K562 (cell line): ENCODE measurements at regions not wholly inside any gene's neighbourhood (a gene's known extent, or its start where the extent isn't known, plus 50 kb on each side); places are given as distances from the start of the nearest gene placed in this dataset.

Experiments used
- ATAC-seq: fragments of 200-7000 bp; cut with Tn5 transposase; 3 replicates; pipeline ENCODE4 v1.9.1; 2020; ENCODE audit warnings: moderate library complexity
- BruUV-seq: library from RNA; stranded (reverse); fragments of 400-500 nt; replicated peaks from 2 replicates; lab custom pipeline; 2021; lab: Mats Ljungman, UMichigan
- CTCF ChIA-PET: fragments of 300-600 bp; formaldehyde crosslinking; extraction: SDS; loops from one replicate; lab custom pipeline; 2021; ENCODE audit warnings: low intra/inter-chr PET ratio; lab: Yijun Ruan, JAX
- POLR2A ChIA-PET: fragments of 300-600, 350-650 bp; sonication (Branson Sonifier 250); formaldehyde crosslinking; extraction: SDS; loops from one replicate; lab custom pipeline; 2021; ENCODE audit warnings: antibody characterized with exemption, inconsistent platforms; lab: Yijun Ruan, JAX
- DNase-seq, 4 experiments: peaks; one replicate each; pipeline versions ENCODE4 v3.0.0 to v3.0.0-alpha.2; 2011 to 2018; ENCODE audit warnings: low spot score in 3 of 4, mixed read lengths in 3 of 4; ENCODE audit errors: extremely low read depth in 1 of 4
- FAIRE-seq: peaks from 2 replicates; lab custom pipeline; 2011; peaks lifted over from hg19 to GRCh38; lab: Jason Lieb, UNC
- H2AFZ ChIP-seq: 2 replicates; pipeline ENCODE4 v1.6.0; 2011; ENCODE audit warnings: low read depth, low read length, control low read depth, inconsistent platforms
- H3K27ac ChIP-seq: fragments of 200-600 bp; 3 replicates; pipeline ENCODE4 v1.8.0; 2011; ENCODE audit warnings: low read depth, mild to moderate bottlenecking, control low read depth, inconsistent platforms, low read length, moderate library complexity, mixed read lengths; ENCODE audit errors: extremely low read depth
- H3K27me3 ChIP-seq, 2 experiments: fragments of 300-600 bp in 1 of 2; 2 replicates in 1 of 2; 3 replicates in 1 of 2; pipeline versions ENCODE4 v1.6.0 to v1.8.0; 2011; ENCODE audit warnings: inconsistent platforms in 2 of 2, low read length in 2 of 2, mild to moderate bottlenecking in 1 of 2, mixed read lengths in 1 of 2, moderate library complexity in 1 of 2; ENCODE audit not compliant: control insufficient read depth in 2 of 2, insufficient read depth in 2 of 2
- H3K36me3 ChIP-seq: fragments of 300-600 bp; 3 replicates; pipeline ENCODE4 v1.8.0; 2011; ENCODE audit warnings: mild to moderate bottlenecking, low read length, inconsistent platforms; ENCODE audit not compliant: control insufficient read depth, insufficient read depth
- H3K4me1 ChIP-seq, 2 experiments: fragments of 200-600 bp in 1 of 2; replicated peaks in 1 of 2; 2 replicates in 1 of 2; 3 replicates in 1 of 2; pipeline versions ENCODE4 v1.5.1 to v1.8.0; 2011; ENCODE audit warnings: inconsistent platforms in 2 of 2, low read length in 2 of 2, mild to moderate bottlenecking in 1 of 2, mixed read lengths in 1 of 2, moderate library complexity in 1 of 2; ENCODE audit not compliant: control insufficient read depth in 2 of 2, insufficient read depth in 2 of 2
- H3K4me2 ChIP-seq: 2 replicates; pipeline ENCODE4 v1.6.1; 2011; ENCODE audit warnings: low read length, control low read depth, inconsistent platforms, mixed read lengths; ENCODE audit not compliant: insufficient read depth
- H3K4me3 ChIP-seq: fragments of 200-600 bp; sonication (generic), shearing (Covaris generic); 2 replicates; pipeline ENCODE4 v1.5.1; 2016; ENCODE audit warnings: control low read depth, inconsistent platforms
- H3K79me2 ChIP-seq: fragments of 200-600 bp; 3 replicates; pipeline ENCODE4 v1.8.0; 2011; ENCODE audit warnings: low read length, inconsistent platforms; ENCODE audit not compliant: control insufficient read depth, insufficient read depth
- H3K9ac ChIP-seq, 2 experiments: 2 replicates each; pipeline versions ENCODE4 v1.6.0 to v1.6.1; 2011; ENCODE audit warnings: low read depth in 2 of 2, low read length in 2 of 2, control low read depth in 1 of 2, inconsistent platforms in 1 of 2, mild to moderate bottlenecking in 1 of 2, mixed read lengths in 1 of 2; ENCODE audit not compliant: insufficient read depth in 1 of 2
- H3K9me1 ChIP-seq: one replicate; pipeline ENCODE4 v1.6.0; 2011; ENCODE audit warnings: inconsistent platforms, mild to moderate bottlenecking, low read length, moderate library complexity; ENCODE audit not compliant: control insufficient read depth, insufficient read depth
- H3K9me3 ChIP-seq: replicated peaks from 2 replicates; pipeline ENCODE4 v1.5.1; 2011; ENCODE audit warnings: low read depth, low read length, inconsistent platforms; ENCODE audit not compliant: control insufficient read depth, insufficient read depth
- H4K20me1 ChIP-seq: replicated peaks from 2 replicates; pipeline ENCODE4 v1.6.1; 2011; ENCODE audit warnings: low read length, inconsistent platforms, mixed read lengths; ENCODE audit not compliant: control insufficient read depth, insufficient read depth
- CBX8 ChIP-seq: fragments of 200-600 bp; sonication (generic); IDR thresholded peaks from 2 replicates; pipeline ENCODE4 v1.6.1; 2012; ENCODE audit warnings: borderline replicate concordance, mixed run types, low read depth, mild to moderate bottlenecking, moderate library complexity, mixed read lengths, low read length, control low read depth, inconsistent platforms; ENCODE audit not compliant: poor library complexity, severe bottlenecking; ENCODE audit errors: extremely low read depth
- EP300 ChIP-seq: IDR thresholded peaks from 2 replicates; pipeline ENCODE4 v1.6.1; 2012; ENCODE audit warnings: low read length, improper control_type of control experiment
- FIP1L1 ChIP-seq: fragments of 200-400 bp; formaldehyde crosslinking; IDR thresholded peaks from 2 replicates; pipeline ENCODE4 v1.6.1; 2018; ENCODE audit warnings: mild to moderate bottlenecking, low read depth, low read length; ENCODE audit not compliant: poor library complexity, severe bottlenecking
- KDM5B ChIP-seq: fragments of 200-600 bp; sonication (generic); IDR thresholded peaks from 2 replicates; pipeline ENCODE4 v1.6.1; 2012; ENCODE audit warnings: low read depth, mild to moderate bottlenecking, moderate library complexity, low read length, control low read depth, inconsistent platforms; ENCODE audit not compliant: insufficient replicate concordance
- RBM34 ChIP-seq: fragments of 200-400 bp; formaldehyde crosslinking; IDR thresholded peaks from 2 replicates; pipeline ENCODE4 v1.6.1; 2018; ENCODE audit warnings: low read length, borderline replicate concordance; ENCODE audit not compliant: insufficient read depth
- RNF2 ChIP-seq: sonication (generic); IDR thresholded peaks from 2 replicates; pipeline ENCODE4 v1.6.1; 2016
- SMC3 ChIP-seq: conservative IDR thresholded peaks from 2 replicates; pipeline ENCODE4 v1.6.1; 2011; ENCODE audit warnings: low read depth, low read length, improper control_type of control experiment; ENCODE audit not compliant: insufficient read depth
- ZNF274 ChIP-seq: IDR thresholded peaks from 2 replicates; pipeline ENCODE4 v1.6.1; 2011; ENCODE audit warnings: low read depth, mild to moderate bottlenecking, low read length, moderate library complexity, borderline replicate concordance
- WGBS: fragments of 100-300 bp; shearing (Covaris generic); methylation state at CpG from one replicate; pipeline ENCODE4 v1.1.6; 2016; ENCODE audit warnings: low coverage, mixed read lengths; ENCODE audit not compliant: insufficient coverage; ENCODE audit errors: missing lambda C conversion rate; 5-methylcytosine and 5-hydroxymethylcytosine counted together
- in situ Hi-C: fragments of 300-500 bp; cut with MboI; formaldehyde crosslinking; loops from 4 replicates; pipeline ENCODE4 v1.15.0; 2018; ENCODE audit warnings: inconsistent platforms, mixed read lengths
- intact Hi-C: fragments of 100-400 bp; cut with micrococcal nuclease; formaldehyde crosslinking; loops from 2 replicates; pipeline ENCODE4 v1.14.2; 2022
- TF ChIP-seq, protein P1 (sequence below), 2 experiments: fragments of 200-800 bp in 1 of 2; sonication (Bioruptor generic) in 1 of 2; sonication (generic) in 1 of 2; formaldehyde crosslinking in 1 of 2; IDR thresholded peaks in 1 of 2; conservative IDR thresholded peaks in 1 of 2; 2 replicates each; pipeline versions ENCODE4 v1.5.0 to v1.6.1; 2016 to 2020; ENCODE audit warnings: missing compliant biosample characterization in 1 of 2, missing genetic modification characterization in 1 of 2, missing genetic modification reagents in 1 of 2
- TF ChIP-seq, protein P2 (sequence below), 2 experiments: IDR thresholded peaks; 2 replicates each; pipeline ENCODE4 v1.6.1; 2011; ENCODE audit warnings: borderline replicate concordance in 1 of 2, control low read depth in 1 of 2, low read depth in 1 of 2, low read length in 1 of 2, mild to moderate bottlenecking in 1 of 2, mixed read lengths in 1 of 2, moderate library complexity in 1 of 2; ENCODE audit not compliant: insufficient read depth in 1 of 2, insufficient read length in 1 of 2, poor library complexity in 1 of 2, severe bottlenecking in 1 of 2; ENCODE audit errors: extremely low read depth in 1 of 2
- TF ChIP-seq, protein P3 (sequence below): fragments of 250-450 bp; sonication (Bioruptor Pico); IDR thresholded peaks from 2 replicates; pipeline ENCODE4 v1.5.0; 2020; ENCODE audit warnings: mild to moderate bottlenecking

DNA sequence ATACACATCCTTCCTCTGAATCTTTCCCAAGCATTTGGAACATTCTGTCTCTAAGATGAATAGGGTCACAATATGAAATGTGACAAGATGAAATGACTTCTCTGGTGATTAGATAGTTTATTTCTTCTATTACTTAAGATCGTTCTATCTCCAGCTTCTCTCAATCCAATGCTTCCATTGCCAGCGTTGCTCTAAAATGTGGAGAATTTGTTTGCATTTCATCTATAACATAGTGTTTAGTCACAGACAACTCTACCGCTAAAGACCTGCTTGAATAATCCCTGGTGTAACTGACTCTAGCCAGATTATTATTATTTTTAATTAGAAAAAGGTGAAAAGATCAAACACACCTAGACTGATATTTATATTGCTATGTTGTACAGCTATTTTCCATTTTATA lies 184.7 kb upstream of the PRICKLE1 start:
- DNase-seq (no peak), FAIRE-seq (no peak), ATAC-seq (no peak)
- H3K79me2 ChIP-seq, result no peaks in the 10 kb centered on the region
- no peak overlapping the region for H3K4me3 ChIP-seq
- no peak overlapping the region for H3K9ac ChIP-seq
- intact Hi-C loops, result no loop called here
- no peak overlapping the region for H3K27ac ChIP-seq
- TF ChIP-seq KDM5B (no peak), CBX8 (no peak)
- H3K9me3 ChIP-seq, result no peaks in the 10 kb centered on the region
- no TSS peak for BruUV-seq
- no peaks in the 10 kb centered on the region for H3K36me3 ChIP-seq
- CTCF ChIA-PET, result no interaction called here
- H3K9me1 ChIP-seq, result no peaks in the 10 kb centered on the region
- H2AFZ ChIP-seq, result no peak overlapping the region
- no peaks in the 10 kb centered on the region for H4K20me1 ChIP-seq
- no peaks in the 10 kb centered on the region for H3K4me1 ChIP-seq
- no peak overlapping the region for H3K4me2 ChIP-seq
- H3K27me3 ChIP-seq, result no peaks in the 10 kb centered on the region
- in situ Hi-C loops, result no loop called here
- 0% methylated on average over 3 of the region's 3 CpGs for WGBS
- POLR2A ChIA-PET, result no interaction called here

DNA sequence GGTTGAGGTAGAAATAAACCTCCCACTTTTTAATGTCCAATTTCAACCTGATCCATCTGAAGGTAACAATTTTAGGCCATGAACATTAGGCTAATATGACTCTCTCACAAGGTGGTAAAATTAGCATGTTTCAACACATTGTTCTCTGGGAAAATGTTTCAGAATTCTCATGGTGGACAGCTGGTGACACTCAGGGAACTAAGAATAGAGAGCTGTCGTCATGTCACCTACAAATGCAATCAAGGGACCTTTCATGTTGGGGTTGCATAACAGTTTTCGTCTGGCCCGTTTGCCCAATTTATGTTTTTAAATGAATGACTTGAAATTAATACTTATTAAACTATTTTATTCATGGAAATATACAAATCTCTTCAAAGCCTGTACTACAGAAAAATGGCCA lies 180.7 kb upstream of the PRICKLE1 start:
- FAIRE-seq (no peak), DNase-seq (no peak), ATAC-seq (no peak)
- 0% methylated on average over 3 of the region's 3 CpGs for WGBS
- no peak overlapping the region for H3K4me2 ChIP-seq
- intact Hi-C loops, result no loop called here
- H3K36me3 ChIP-seq, result no peaks in the 10 kb centered on the region
- H2AFZ ChIP-seq, result no peak overlapping the region
- H3K9me3 ChIP-seq, result no peaks in the 10 kb centered on the region
- no peak overlapping the region for H3K27ac ChIP-seq
- ChIA-PET CTCF (no interaction called here), POLR2A (no interaction called here)
- no peaks in the 10 kb centered on the region for H3K79me2 ChIP-seq
- H3K9ac ChIP-seq, result no peak overlapping the region
- H3K27me3 ChIP-seq, result no peaks in the 10 kb centered on the region
- H3K4me1 ChIP-seq, result no peaks in the 10 kb centered on the region
- no peak overlapping the region for H3K4me3 ChIP-seq
- no TSS peak for BruUV-seq
- no peaks in the 10 kb centered on the region for H3K9me1 ChIP-seq
- in situ Hi-C loops, result no loop called here
- H4K20me1 ChIP-seq, result no peaks in the 10 kb centered on the region
- TF ChIP-seq RNF2 (no peak), ZNF274 (no peak), SMC3 (no peak), FIP1L1 (no peak), EP300 (no peak), RBM34 (no peak)
- TF ChIP-seq, protein P1, sequence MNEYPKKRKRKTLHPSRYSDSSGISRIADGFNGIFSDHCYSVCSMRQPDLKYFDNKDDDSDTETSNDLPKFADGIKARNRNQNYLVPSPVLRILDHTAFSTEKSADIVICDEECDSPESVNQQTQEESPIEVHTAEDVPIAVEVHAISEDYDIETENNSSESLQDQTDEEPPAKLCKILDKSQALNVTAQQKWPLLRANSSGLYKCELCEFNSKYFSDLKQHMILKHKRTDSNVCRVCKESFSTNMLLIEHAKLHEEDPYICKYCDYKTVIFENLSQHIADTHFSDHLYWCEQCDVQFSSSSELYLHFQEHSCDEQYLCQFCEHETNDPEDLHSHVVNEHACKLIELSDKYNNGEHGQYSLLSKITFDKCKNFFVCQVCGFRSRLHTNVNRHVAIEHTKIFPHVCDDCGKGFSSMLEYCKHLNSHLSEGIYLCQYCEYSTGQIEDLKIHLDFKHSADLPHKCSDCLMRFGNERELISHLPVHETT (CRISPR knock-in tag; conservative IDR thresholded peaks at IDR 0.05 in 1 of 2, IDR thresholded peaks at IDR 0.05 in 1 of 2), result no peak
- TF ChIP-seq, protein P2, sequence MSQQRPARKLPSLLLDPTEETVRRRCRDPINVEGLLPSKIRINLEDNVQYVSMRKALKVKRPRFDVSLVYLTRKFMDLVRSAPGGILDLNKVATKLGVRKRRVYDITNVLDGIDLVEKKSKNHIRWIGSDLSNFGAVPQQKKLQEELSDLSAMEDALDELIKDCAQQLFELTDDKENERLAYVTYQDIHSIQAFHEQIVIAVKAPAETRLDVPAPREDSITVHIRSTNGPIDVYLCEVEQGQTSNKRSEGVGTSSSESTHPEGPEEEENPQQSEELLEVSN (IDR thresholded peaks at IDR 0.05; ENCODE audit: borderline replicate concordance in 1 of 2, extremely low read depth in 1 of 2, insufficient read depth in 1 of 2, insufficient read length in 1 of 2, low read depth in 1 of 2, low read length in 1 of 2, poor library complexity in 1 of 2, severe bottlenecking in 1 of 2), result no peak
- TF ChIP-seq, protein P3, sequence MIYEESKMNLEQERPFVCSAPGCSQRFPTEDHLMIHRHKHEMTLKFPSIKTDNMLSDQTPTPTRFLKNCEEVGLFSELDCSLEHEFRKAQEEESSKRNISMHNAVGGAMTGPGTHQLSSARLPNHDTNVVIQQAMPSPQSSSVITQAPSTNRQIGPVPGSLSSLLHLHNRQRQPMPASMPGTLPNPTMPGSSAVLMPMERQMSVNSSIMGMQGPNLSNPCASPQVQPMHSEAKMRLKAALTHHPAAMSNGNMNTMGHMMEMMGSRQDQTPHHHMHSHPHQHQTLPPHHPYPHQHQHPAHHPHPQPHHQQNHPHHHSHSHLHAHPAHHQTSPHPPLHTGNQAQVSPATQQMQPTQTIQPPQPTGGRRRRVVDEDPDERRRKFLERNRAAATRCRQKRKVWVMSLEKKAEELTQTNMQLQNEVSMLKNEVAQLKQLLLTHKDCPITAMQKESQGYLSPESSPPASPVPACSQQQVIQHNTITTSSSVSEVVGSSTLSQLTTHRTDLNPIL, result no peak
